EH (cell line): ENCODE measurements at regions not wholly inside any gene's neighbourhood (a gene's known extent, or its start where the extent isn't known, plus 50 kb on each side); places are given as distances from the start of the nearest gene placed in this dataset.
A peak's percentile ranks its signal among the peaks of the same experiment; 100 is the strongest.

Source experiments
- DNase-seq: peaks from one replicate; pipeline ENCODE4 v3.0.0-alpha.2; 2015; ENCODE audit warnings: low read depth

DNA sequence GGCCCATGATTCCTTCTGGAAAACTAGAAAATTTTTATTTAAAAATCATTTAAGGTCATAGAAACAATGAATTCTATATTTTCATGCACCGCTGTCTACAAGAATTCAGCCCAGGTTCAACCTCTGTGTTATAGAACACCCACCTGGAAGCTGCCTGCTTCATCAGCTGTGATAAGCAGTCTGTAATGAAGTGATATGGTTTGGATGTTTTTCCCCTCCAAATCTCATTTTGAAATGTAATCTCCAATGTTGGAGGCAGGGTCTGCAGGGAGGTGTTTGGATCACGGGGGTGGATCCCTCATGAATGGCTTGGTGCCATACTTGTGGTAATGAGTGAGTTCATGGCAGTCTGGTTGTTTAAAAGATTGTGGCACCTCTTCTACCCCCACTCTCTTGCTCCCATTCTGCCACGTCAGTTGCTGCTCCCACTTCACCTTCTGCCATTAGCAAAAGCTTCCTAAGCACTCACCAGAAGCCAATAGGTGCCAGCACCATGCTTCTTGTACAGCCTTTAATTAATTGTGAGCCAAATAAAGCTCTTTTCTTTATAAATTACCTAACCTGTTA lies 55.6 kb downstream of the MRPL32 start:
- no peak for DNase-seq

DNA sequence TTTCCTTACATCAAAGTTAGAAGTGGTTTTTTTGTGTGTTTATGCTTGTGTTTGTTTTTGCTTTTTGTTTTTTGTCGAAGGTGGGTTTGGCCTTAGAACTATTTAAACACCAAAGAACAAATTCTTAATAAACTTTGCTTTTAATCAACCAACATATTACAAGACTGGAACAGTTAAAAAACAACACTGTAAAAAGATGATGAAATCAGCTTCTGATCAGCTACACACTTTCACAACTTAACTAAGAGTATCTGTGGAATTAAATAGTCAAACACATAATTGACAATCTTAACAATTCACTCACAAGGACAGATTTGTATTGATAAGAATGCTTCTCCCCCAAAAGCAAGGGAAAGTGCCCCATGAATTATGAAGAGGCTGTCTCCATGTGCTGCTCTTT lies 58.8 kb downstream of the MRPL32 start:
- no peak for DNase-seq

DNA sequence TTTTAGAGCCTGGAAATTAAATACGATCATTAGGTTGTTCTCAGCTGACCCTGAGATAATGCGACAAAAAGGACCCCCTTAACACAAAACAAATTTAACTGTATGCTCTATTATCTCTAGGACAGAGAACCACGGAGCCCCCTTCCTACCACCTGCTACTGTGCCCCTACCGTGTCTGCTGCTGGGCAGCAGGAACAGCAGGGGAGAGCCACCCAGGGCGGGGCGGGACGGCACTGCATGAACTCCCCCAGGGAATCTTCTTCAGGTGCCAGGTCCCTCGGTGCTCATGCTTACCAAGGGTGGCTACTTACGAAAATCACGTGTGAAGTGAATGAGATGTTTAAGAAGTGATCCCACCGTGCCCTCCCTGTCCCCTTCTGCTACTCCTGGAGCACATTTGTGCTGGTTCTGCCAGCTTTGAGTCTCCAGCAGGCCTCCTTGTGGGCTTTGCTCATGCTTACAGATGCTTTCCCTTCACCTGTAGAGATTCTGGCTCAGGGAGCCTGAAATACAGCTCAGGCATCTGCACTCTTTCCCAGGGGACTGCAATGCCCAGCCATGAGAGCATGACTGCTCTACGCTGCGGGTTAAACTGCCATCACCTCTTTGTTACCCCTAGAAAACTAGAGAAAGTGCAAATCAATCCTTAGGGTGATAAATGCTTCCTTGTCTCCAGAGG lies 59.9 kb downstream of the MRPL32 start:
- DNase-seq = no peak

DNA sequence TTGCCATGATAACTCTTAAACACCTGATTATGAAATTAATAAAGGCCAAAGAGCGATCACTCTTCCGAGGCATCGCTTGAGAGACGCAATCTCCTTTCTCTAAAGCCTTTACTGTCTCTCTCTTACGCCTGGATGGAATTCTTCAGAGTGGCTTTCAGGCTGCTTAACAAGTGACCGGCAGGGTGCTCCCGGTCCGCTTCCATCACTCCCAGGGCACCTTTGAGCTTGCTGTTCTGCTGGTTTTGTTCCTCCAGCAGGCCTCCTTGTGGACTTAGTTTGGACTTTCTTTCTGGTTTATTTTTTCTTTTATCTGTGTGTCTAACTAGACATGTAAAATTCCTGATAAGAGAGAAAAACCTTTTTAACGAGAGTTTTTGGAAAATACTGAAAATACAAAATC lies 60.9 kb downstream of the MRPL32 start:
- no peak for DNase-seq

DNA sequence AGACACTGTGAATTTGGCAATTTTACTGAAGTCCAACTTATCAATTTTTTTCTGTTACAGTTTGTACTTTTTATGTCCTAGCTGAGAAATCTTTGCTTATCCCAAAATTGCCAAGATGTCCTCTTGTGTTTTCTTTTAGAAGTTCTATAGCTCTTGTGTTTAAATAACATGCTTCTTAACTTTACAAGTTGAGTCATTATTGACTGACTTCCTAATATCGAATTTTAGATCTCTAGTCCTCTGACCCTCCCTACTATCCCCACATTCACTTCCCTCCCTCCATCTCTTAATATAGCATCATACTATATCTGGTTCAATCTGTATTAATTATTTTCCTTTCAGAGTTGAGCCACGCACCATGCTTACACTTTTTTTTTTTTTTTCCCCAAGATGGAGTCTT lies 61.9 kb downstream of the MRPL32 start:
- no peak for DNase-seq

DNA sequence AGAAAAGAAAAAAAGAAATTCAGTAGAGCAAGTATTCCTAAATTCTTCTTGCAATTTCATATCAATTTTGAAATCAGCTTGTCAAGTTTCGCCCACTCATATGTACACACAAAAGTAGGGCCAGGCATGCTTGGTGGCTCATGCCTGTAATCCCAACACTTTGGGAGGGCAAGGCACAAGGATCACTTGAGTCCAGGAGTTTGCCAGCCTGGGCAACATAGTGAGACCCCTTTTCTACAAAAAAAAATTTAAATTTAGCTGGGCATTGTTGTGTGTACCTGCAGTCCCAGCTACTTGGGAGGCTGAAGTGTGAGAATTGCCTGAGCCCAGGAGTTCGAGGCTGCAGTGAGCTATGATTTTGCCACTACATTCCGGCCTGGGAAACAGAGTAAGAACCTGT lies 65.4 kb downstream of the MRPL32 start:
- DNase-seq = no peak

DNA sequence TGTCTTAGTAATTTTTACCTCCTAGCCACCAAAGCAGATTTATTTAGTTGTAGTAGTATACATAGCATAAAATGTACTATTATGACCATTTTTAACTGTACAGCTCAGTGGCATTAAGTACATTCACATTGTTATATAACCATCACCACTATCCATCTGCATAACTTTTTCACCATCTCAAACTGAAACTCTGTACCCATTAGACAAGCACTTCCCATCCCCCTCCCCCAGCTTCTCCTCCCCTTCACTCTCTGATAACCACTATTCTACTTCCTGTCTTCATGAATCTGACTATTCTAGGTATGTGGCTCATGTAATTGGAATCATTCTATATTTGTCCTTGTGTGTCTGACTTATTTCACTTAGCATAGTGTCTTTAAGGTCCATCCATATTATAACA lies 71.9 kb downstream of the MRPL32 start:
- peak; percentile 44 for DNase-seq

DNA sequence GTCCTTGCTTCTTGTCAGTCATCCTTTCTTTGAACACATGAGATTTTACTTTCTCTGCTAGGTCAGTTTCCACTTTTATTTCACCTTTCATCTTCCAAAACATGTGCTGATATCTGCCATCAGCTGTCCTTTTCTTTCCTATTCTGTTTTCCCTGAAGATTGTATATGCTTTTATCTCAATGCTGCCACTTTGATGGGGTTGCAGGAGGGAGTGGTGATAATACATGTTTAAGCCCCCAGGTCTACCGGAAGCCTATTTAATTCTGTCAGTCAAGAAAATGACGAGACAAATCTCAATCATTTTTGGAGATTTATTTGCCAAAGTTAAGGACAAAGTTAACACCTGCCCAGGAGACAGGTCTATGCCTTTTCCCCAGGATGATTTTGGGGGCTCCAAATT lies 73.8 kb downstream of the MRPL32 start:
- DNase-seq = no peak

DNA sequence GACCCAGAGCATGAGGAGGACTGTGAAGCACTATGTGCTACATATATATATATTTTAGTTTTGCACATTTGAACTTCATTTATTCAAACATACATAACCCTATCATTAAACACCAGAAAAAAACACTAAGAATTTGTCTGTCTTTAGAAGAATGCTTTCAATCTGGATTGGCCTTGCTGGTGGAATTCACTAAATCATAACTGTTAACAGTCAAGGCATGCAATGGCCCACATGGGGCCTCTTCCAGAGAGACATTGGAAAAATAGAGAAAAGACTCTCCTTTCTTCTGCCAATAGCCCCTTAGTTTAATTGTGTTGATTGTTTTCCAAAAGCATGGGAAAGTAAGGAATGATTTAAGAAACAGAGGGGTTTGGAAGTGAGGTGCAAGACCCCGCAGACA lies 77.9 kb downstream of the MRPL32 start:
- no peak for DNase-seq

DNA sequence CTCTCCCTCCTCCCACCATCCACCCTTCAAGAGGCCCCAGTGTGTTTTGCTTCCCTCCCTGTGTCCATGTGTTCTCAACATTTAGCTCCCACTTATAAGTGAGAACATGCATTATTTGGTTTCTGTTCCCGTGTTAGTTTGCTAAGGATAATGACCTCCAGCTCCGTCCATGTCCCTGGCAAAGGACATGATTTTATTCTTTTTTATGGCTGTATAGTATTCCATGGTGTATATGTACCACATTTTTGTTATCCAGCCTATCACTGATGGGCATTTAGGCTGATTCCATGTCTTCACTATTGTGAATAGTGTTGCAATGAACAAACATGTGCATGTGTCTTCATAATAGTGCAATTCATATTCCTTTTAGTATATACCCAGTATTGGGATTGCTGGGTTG lies 79.7 kb downstream of the MRPL32 start:
- no peak for DNase-seq

DNA sequence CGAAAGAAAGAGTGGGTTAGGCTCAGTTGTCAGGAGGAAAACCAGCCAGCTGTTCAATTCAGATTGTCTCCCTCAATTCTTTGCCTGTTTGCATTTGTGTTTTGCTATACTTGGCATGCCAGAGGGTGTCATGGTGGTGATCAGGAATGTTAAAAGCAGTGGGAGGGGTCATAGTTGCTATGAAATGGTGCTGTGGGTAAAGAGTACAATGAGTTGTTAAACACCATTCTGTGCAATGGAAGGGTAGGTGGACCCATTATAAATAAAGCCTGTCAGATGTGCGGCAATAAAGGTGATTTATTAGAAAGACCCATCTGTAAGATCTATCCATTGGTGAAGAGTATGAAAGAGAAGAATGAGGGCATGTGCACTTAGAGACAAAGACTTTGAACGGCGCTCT lies 82.2 kb downstream of the MRPL32 start:
- DNase-seq = no peak

DNA sequence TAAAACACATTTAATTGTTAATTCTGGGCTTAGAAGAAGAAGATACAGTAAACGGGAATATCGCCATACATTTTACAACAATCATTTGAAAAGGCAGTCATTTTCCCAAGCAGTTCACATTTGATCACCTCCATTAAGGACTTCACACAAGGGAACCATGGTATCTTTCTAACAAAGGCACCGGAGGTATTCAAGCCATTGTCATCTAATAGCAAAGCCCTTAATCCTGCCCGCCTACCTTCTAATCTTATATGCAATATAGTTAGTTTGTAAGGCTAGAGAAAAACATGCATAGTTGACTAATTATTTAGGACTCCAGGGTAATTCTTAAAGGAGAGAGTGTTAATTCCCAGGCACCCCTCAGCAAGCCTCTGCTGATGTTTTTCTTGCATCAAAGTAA lies 83.1 kb downstream of the MRPL32 start:
- no peak for DNase-seq

DNA sequence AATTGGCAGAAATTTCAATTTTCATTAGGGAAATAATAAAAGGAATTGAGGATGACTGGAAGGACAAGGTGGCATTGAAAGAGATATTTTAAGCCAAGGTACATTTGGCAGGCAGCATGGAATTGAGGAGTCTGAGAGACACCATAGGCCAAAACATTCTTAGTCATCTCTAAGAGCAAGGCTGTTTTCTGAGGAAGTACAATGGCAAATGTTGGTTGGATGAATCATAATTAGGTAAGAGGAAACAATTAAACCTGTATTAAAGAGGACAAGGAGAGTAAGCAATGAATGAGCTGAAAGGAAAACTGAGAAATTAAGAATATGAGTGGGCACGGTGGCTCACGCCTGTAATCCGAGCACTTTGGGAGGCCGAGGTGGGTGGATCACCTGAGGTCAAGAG lies 86.3 kb downstream of the MRPL32 start:
- DNase-seq = no peak

DNA sequence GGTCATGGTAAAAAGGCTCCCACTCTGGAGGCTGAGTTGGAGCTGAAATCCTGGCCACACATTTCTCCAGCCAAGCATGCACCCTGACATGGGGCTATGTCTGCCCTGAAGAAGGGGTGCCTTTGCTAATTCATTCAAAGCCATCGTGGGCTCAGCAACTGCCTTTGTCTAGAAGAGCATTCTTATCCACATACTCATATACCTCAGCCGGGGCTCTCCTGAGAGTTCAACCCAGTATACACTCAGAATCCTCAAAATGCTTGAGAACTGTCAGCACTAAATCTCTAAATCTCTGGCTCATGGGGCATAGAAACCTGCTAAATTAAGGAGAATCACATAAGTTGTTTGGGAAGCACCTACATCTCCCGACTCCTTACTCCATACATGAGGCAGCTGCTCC lies 89.3 kb downstream of the MRPL32 start:
- no peak for DNase-seq

DNA sequence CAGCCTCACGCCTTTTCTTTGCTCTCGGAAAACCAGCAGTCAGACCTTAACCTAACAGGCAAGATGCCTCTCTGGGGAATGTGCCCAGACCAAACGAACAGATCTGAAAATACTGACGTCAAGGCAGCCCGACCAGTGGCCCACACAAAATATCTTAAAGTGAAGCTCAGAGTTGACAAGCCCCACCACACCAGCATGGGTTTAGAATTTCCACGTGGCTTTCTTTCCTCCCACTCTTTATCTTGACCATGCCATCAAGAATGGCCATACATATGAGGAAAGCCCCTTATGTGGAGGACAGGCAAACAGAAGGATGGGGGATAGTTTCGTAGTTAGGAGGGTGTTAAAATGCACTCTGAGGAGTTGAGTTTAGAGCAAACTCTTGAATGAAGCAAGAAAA lies 89.8 kb downstream of the MRPL32 start:
- no peak for DNase-seq

DNA sequence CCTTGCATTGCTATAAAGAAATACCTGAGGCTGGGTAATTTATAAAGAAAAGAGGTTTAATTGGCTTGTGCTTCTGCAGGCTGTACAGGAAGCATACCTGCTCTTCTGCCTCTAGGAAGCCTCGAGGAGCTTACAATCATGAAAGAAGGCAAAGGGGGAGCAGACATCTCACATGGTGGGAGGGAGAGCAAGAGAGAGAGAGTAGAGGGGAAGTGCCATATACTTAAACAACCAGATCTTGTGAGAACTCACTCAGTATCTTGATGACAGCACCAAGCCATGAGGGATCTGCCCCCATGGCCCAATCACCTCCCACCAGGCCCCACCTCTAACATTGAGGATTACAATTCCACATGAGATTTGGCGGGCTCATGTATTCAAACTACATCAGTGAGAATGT lies 79.1 kb upstream of the HECW1 start:
- DNase-seq = no peak

DNA sequence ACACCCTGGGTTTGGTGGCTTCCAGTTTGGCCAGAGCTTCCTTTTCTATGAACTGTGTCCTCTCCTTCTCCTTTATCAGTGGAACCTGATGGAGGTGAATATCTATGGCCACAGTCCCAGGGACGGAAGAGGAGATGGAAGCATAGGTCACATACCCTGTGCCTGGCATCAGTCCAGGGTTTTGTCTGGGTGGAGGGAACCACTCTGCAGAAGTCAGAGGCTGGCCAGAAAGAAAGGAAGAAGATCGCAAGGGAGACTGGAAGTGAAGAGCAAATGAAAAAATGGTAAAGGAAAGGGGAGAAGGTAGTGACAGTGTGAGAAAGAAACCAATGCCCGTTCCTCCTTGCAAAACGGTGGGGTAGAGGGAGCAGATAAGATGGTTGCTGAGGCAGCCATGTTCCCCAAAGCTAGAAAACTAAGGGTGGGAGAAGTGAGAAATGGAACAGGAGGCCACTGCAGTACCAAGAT lies 77.9 kb upstream of the HECW1 start:
- DNase-seq = no peak

DNA sequence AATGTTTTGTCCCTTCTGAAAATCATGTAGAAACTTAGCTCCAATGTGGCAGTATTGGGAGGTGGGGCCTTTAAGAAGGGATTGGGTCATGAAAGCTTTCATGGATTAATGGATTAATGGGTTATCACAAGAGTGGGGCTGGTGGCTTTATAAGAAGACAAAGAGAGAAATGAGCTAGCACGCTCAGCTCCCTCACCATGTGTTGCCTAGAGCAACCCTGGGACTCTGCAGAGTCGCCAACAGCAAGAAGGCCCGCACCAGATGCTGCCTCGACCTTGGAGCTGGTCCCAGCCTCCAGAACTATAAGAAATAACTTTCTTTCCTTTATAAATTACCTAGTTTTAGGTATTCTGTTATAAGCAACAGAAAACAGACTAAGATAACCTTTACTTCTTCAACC lies 74.9 kb upstream of the HECW1 start:
- DNase-seq = no peak

DNA sequence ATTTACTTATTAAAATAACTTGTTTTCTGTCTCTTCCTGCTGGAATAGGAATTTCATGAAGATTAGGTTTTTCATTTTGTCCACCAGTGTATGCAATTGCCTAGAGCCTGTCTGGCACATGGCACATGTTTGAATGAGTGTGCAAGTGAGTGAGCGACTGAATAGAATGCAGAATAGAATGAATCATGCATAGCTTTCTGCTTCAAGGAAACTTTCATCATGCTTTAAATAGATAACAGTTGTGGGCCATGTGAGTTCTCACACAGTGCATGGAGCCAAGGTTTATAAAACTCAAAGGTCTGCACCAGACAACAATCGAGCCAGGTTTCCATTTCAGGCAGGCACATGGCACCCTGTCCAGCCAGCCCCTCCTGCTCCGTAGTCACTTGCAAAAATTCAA lies 74.2 kb upstream of the HECW1 start:
- peak; percentile 80 for DNase-seq

DNA sequence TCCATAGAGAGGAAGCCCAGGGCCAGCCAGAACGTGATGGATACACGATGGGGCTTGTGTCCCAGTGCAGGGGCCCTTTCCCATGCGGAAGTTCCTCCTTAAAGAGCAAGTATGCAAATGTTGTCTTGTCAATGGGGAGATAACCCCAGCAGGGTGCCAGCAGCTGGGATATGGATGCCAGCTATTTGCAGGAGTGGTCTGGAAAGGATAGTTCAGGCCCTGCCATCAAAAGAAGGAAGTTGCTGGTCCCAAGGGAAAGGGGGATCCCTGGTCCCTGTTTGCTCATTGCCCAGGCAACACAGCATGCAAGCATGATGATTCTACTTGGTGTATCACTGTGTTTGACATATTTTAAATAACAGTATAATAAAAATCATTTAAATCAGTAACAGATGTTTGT lies 73.1 kb upstream of the HECW1 start:
- DNase-seq = peak; percentile 55

DNA sequence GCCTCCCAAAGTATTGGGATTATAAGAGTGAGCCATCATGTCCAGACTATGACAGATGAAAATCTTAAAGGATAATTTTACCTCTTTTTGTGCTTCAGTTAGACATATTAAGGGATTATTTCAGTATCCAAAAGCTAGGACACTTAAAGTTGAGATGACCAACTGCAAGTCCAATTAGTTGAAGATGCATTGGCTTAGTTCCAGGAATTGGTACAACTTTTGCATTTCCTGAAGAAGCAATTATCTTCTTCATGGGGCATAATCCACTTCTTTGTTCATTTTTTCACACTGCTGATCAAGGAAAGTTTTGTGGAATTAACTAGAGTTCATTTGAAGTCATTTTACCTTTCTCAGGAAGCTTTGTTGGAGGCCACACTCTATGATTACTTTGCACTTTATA lies 72.0 kb upstream of the HECW1 start:
- no peak for DNase-seq

DNA sequence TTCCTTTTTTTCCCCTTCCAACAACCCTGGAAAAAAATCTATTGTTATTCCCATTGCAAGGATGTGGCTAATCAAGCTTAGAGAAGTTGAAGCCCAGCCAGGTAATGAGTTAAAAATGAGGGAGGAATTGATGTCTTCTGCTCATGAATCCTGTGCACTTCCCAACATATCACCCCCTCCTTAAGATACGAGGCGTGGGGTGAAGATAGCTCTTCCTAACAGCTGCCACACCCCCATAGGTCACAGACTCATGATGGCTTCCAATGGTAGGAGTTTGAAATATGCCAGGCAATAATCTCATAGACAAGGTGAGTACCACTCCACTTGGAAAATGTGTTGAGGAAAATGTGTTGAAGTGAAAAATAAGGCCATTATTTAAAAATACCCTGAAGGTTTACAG lies 71.3 kb upstream of the HECW1 start:
- DNase-seq = no peak

DNA sequence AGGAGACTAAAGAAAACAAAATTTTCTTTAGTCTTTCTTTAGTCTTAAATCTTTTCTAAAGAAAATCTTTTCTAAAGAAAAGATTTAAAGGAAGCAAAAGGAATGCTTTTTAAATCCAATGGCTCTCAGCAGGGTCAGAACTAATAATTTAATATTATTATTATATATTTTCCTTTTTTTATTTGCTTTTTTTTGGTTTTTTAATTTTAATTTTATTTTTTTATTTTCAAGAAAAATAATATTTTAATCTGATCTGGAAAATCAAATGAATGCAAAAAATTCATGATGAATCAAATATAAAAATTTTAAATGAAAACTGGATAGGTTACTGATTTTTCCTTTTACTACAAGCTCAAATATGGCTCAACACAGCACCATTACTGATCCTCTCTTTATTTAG lies 70.7 kb upstream of the HECW1 start:
- no peak for DNase-seq

DNA sequence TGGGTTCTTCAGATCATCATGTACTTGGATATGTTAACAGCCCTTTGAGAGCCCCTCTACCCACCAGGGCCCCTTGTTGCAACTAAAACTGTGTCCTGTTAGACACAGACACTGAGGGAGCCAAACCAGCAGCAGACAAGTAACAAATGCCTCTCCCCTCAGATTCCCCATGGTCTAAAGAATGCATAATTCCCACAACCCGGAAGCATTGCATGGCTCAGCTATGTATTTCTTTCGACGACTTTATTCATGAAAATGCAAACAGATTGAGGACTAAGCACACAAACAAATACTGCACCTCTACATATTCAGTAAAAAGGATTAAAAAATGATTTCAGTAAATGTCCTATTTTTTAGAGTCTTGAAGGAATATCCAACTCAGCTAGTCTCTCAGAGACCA lies 70.1 kb upstream of the HECW1 start:
- peak; percentile 15 for DNase-seq
